Loucy (cell line): ENCODE measurements at regions not wholly inside any gene's neighbourhood (a gene's known extent, or its start where the extent isn't known, plus 50 kb on each side); places are given as distances from the start of the nearest gene placed in this dataset.

Experiments
- CTCF ChIP-seq: fragments of 200-600 bp; sonication (generic); conservative IDR thresholded peaks from 2 replicates; pipeline ENCODE4 v1.5.1; 2014; ENCODE audit warnings: mild to moderate bottlenecking, antibody characterized with exemption, low read length
- EZH2phosphoT487 ChIP-seq: fragments of 200-600 bp; IDR thresholded peaks from 2 replicates; pipeline ENCODE4 v1.6.1; 2018; ENCODE audit warnings: antibody characterized with exemption, mild to moderate bottlenecking, moderate library complexity, borderline replicate concordance

GRCh38 chrX:125673758-125674157 lies 354.1 kb downstream of the TEX13C start:
- no peak for TF ChIP-seq CTCF
- TF ChIP-seq EZH2phosphoT487: no peak
